WTC11 (cell line): ENCODE measurements at regions not wholly inside any gene's neighbourhood (a gene's known extent, or its start where the extent isn't known, plus 50 kb on each side); places are given as distances from the start of the nearest gene placed in this dataset.

Source experiments
- ATAC-seq: fragments of 200-7000 bp; cut with Tn5 transposase; 2 replicates; pipeline ENCODE4 v1.10.0; 2021; ENCODE audit warnings: mild to moderate bottlenecking, moderate library complexity
- CTCF ChIA-PET: fragments of 300-600 bp; sonication (Branson Sonifier 250); formaldehyde crosslinking; loops from one replicate; lab custom pipeline; 2021; ENCODE audit warnings: antibody characterized with exemption; lab: Charles Lee
- POLR2A ChIA-PET: fragments of 350-600 bp; sonication (Branson Sonifier 250); formaldehyde crosslinking; loops from one replicate; lab custom pipeline; 2021; ENCODE audit warnings: antibody characterized with exemption; lab: Charles Lee
- DNase-seq: peaks from one replicate; pipeline ENCODE4 v3.0.0; 2021; ENCODE audit warnings: low spot score
- H3K27ac Mint-ChIP-seq: 2 replicates; pipeline ENCODE4 v1.8.0; 2021; ENCODE audit warnings: mixed read lengths
- H3K27me3 Mint-ChIP-seq: 2 replicates; pipeline ENCODE4 v1.8.0; 2021; ENCODE audit warnings: low read depth, mild to moderate bottlenecking, moderate library complexity, mixed read lengths
- H3K36me3 Mint-ChIP-seq: 2 replicates; pipeline ENCODE4 v1.8.0; 2021; ENCODE audit warnings: mixed read lengths
- H3K4me1 Mint-ChIP-seq: 2 replicates; pipeline ENCODE4 v1.8.0; 2022; ENCODE audit warnings: mixed read lengths
- H3K4me3 Mint-ChIP-seq: 2 replicates; pipeline ENCODE4 v1.8.0; 2021; ENCODE audit warnings: mild to moderate bottlenecking, moderate library complexity, mixed read lengths
- H3K9me3 Mint-ChIP-seq: 2 replicates; pipeline ENCODE4 v1.8.0; 2021; ENCODE audit warnings: mixed read lengths
- ATF2 ChIP-seq: sonication (generic); formaldehyde crosslinking; IDR thresholded peaks from 2 replicates; pipeline ENCODE4 v1.8.1; 2022; ENCODE audit warnings: low read depth, missing genetic modification reagents, borderline replicate concordance
- CBFB ChIP-seq: sonication (generic); formaldehyde crosslinking; IDR thresholded peaks from 2 replicates; pipeline ENCODE4 v1.8.1; 2022; ENCODE audit warnings: mild to moderate bottlenecking, low read depth, missing genetic modification reagents
- CREB1 ChIP-seq: sonication (generic); formaldehyde crosslinking; IDR thresholded peaks from 2 replicates; pipeline ENCODE4 v1.8.0; 2023; ENCODE audit warnings: mild to moderate bottlenecking, missing genetic modification reagents
- E2F1 ChIP-seq: sonication (generic); formaldehyde crosslinking; IDR thresholded peaks from 2 replicates; pipeline ENCODE4 v1.8.0; 2022; ENCODE audit warnings: mild to moderate bottlenecking, missing genetic modification reagents
- ESRRA ChIP-seq: sonication (generic); formaldehyde crosslinking; IDR thresholded peaks from 2 replicates; pipeline ENCODE4 v1.8.1; 2022; ENCODE audit warnings: mild to moderate bottlenecking, missing genetic modification reagents, borderline replicate concordance
- HMGA2 ChIP-seq: fragments of 250-450 bp; sonication (Bioruptor Pico); IDR thresholded peaks from 2 replicates; pipeline ENCODE4 v1.4.0; 2021; ENCODE audit warnings: mild to moderate bottlenecking, moderate library complexity
- IRF1 ChIP-seq: sonication (generic); formaldehyde crosslinking; IDR thresholded peaks from 2 replicates; pipeline ENCODE4 v1.8.0; 2023; ENCODE audit warnings: missing genetic modification reagents
- JUN ChIP-seq: sonication (generic); formaldehyde crosslinking; IDR thresholded peaks from 2 replicates; pipeline ENCODE4 v1.8.0; 2023; ENCODE audit warnings: mild to moderate bottlenecking, missing genetic modification reagents
- KAT7 ChIP-seq: sonication (generic); formaldehyde crosslinking; IDR thresholded peaks from 2 replicates; pipeline ENCODE4 v1.8.1; 2023; ENCODE audit warnings: missing genetic modification reagents, mild to moderate bottlenecking, borderline replicate concordance
- MLX ChIP-seq: sonication (generic); formaldehyde crosslinking; IDR thresholded peaks from 2 replicates; pipeline ENCODE4 v1.8.1; 2023; ENCODE audit warnings: mild to moderate bottlenecking, missing genetic modification reagents, moderate library complexity
- NR1H2 ChIP-seq: sonication (generic); formaldehyde crosslinking; IDR thresholded peaks from 2 replicates; pipeline ENCODE4 v1.9.0; 2021; ENCODE audit warnings: mild to moderate bottlenecking, moderate library complexity, missing genetic modification reagents
- NR2C2 ChIP-seq: sonication (generic); formaldehyde crosslinking; IDR thresholded peaks from 2 replicates; pipeline ENCODE4 v1.8.0; 2022; ENCODE audit warnings: mild to moderate bottlenecking, missing genetic modification reagents
- PRDM15 ChIP-seq: sonication (generic); formaldehyde crosslinking; IDR thresholded peaks from 2 replicates; pipeline ENCODE4 v1.8.0; 2022; ENCODE audit warnings: missing genetic modification reagents
- SMAD3 ChIP-seq: sonication (generic); formaldehyde crosslinking; IDR thresholded peaks from 2 replicates; pipeline ENCODE4 v1.8.0; 2022; ENCODE audit warnings: missing genetic modification reagents, mild to moderate bottlenecking, borderline replicate concordance
- SMAD4 ChIP-seq: sonication (generic); formaldehyde crosslinking; IDR thresholded peaks from 2 replicates; pipeline ENCODE4 v1.8.0; 2022; ENCODE audit warnings: mild to moderate bottlenecking, missing genetic modification reagents
- ZBTB21 ChIP-seq: sonication (generic); formaldehyde crosslinking; IDR thresholded peaks from 2 replicates; pipeline ENCODE4 v1.8.1; 2023; ENCODE audit warnings: mild to moderate bottlenecking, missing genetic modification reagents, borderline replicate concordance
- ZNF121 ChIP-seq: sonication (generic); formaldehyde crosslinking; IDR thresholded peaks from 2 replicates; pipeline ENCODE4 v1.8.0; 2023; ENCODE audit warnings: missing genetic modification reagents
- ZNF317 ChIP-seq: sonication (generic); formaldehyde crosslinking; IDR thresholded peaks from 2 replicates; pipeline ENCODE4 v1.8.1; 2023; ENCODE audit warnings: low read depth, mild to moderate bottlenecking, moderate library complexity, missing genetic modification reagents, borderline replicate concordance
- ZNF396 ChIP-seq: fragments of 250-450 bp; sonication (Bioruptor Pico); IDR thresholded peaks from 2 replicates; pipeline ENCODE4 v1.8.0; 2021; ENCODE audit warnings: mild to moderate bottlenecking, moderate library complexity, borderline replicate concordance

GRCh38 chr11:80816966-80817365, 1376.1 kb upstream of the TENM4 start:
- Mint-ChIP-seq H3K27ac (no peak overlapping the region), H3K36me3 (no peaks in the 10 kb centered on the region), H3K9me3 (no peaks in the 10 kb centered on the region), H3K4me3 (no peak overlapping the region), H3K27me3 (no peaks in the 10 kb centered on the region), H3K4me1 (peaks cover 22% of the 10 kb centered on the region)
- CTCF ChIA-PET: no interaction called here
- DNase-seq (no peak), ATAC-seq (no peak)
- TF ChIP-seq ZNF317 (CRISPR knock-in tag): no peak
- no peak for TF ChIP-seq E2F1 (CRISPR knock-in tag)
- TF ChIP-seq ZBTB21 (CRISPR knock-in tag): no peak
- no peak for TF ChIP-seq HMGA2 (CRISPR knock-in tag)
- no peak for TF ChIP-seq SMAD4 (CRISPR knock-in tag)
- no peak for TF ChIP-seq CBFB
- TF ChIP-seq PRDM15 (CRISPR knock-in tag): no peak
- TF ChIP-seq SMAD3 (CRISPR knock-in tag): no peak
- no peak for TF ChIP-seq NR1H2
- no peak for TF ChIP-seq IRF1 (CRISPR knock-in tag)
- no peak for TF ChIP-seq NR2C2 (CRISPR knock-in tag)
- no peak for TF ChIP-seq MLX (CRISPR knock-in tag)
- TF ChIP-seq CREB1 (CRISPR knock-in tag): no peak
- TF ChIP-seq KAT7 (CRISPR knock-in tag): no peak
- TF ChIP-seq JUN (CRISPR knock-in tag): no peak
- no peak for TF ChIP-seq ZNF396 (CRISPR knock-in tag)
- TF ChIP-seq ESRRA (CRISPR knock-in tag): no peak
- POLR2A ChIA-PET: interaction anchor here (0.7 kb wide), 1 partner anchor 1022 kb away, joined by 3 read pairs; no protein-coding TSS in a partner anchor

- TF ChIP-seq ZNF121 (CRISPR knock-in tag) (no peak), ATF2 (CRISPR knock-in tag) (no peak)
- no peak overlapping the region for H3K27ac Mint-ChIP-seq
- ChIA-PET POLR2A (interaction anchor here (0.7 kb wide), 1 partner anchor 1021 kb away, joined by 3 read pairs; no protein-coding TSS in a partner anchor), CTCF (no interaction called here)
- peaks cover 22% of the 10 kb centered on the region for H3K4me1 Mint-ChIP-seq
- no peak for ATAC-seq
- no peaks in the 10 kb centered on the region for H3K36me3 Mint-ChIP-seq
- no peak overlapping the region for H3K4me3 Mint-ChIP-seq
- H3K27me3 Mint-ChIP-seq: no peaks in the 10 kb centered on the region
- DNase-seq: no peak
- H3K9me3 Mint-ChIP-seq: no peaks in the 10 kb centered on the region
These were observed 1375.6 kb upstream of the TENM4 start for GRCh38 chr11:80816454-80816847.
